RWPE1 (cell line): ENCODE measurements at regions not wholly inside any gene's neighbourhood (a gene's known extent, or its start where the extent isn't known, plus 50 kb on each side); places are given as distances from the start of the nearest gene placed in this dataset.

Experiments
- CTCF ChIA-PET: fragments of 350-600 bp; sonication (Branson Sonifier 250); formaldehyde crosslinking; extraction: SDS; loops from one replicate; lab custom pipeline; 2021; lab: Yijun Ruan, JAX
- POLR2A ChIA-PET: fragments of 400-600 bp; formaldehyde crosslinking; extraction: SDS; loops from one replicate; lab custom pipeline; 2020; ENCODE audit warnings: antibody characterized with exemption; ENCODE audit not compliant: low non-redundant PET; lab: Yijun Ruan, JAX
- DNase-seq: peaks from one replicate; pipeline ENCODE4 v3.0.0; 2012; ENCODE audit warnings: low spot score
- H3K27ac ChIP-seq: fragments of 450-650 bp; 2 replicates; pipeline ENCODE4 v1.5.1; 2017
- TF ChIP-seq, protein P1 (sequence below): fragments of 450-650 bp; conservative IDR thresholded peaks from 2 replicates; pipeline ENCODE4 v1.5.1; 2017; ENCODE audit warnings: low read depth, mild to moderate bottlenecking

GRCh38 chr3:152011812-152012735 lies 138.6 kb downstream of the SUCNR1 start:
- TF ChIP-seq, protein P1, sequence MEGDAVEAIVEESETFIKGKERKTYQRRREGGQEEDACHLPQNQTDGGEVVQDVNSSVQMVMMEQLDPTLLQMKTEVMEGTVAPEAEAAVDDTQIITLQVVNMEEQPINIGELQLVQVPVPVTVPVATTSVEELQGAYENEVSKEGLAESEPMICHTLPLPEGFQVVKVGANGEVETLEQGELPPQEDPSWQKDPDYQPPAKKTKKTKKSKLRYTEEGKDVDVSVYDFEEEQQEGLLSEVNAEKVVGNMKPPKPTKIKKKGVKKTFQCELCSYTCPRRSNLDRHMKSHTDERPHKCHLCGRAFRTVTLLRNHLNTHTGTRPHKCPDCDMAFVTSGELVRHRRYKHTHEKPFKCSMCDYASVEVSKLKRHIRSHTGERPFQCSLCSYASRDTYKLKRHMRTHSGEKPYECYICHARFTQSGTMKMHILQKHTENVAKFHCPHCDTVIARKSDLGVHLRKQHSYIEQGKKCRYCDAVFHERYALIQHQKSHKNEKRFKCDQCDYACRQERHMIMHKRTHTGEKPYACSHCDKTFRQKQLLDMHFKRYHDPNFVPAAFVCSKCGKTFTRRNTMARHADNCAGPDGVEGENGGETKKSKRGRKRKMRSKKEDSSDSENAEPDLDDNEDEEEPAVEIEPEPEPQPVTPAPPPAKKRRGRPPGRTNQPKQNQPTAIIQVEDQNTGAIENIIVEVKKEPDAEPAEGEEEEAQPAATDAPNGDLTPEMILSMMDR, result no peak
- ChIA-PET POLR2A (no interaction called here), CTCF (interaction anchor here (0.6 kb wide), 2 partner anchors 387 to 1038 kb away, joined by 3 to 4 read pairs; no protein-coding TSS in a partner anchor)
- DNase-seq, result no peak
- no peak overlapping the region for H3K27ac ChIP-seq

DNA sequence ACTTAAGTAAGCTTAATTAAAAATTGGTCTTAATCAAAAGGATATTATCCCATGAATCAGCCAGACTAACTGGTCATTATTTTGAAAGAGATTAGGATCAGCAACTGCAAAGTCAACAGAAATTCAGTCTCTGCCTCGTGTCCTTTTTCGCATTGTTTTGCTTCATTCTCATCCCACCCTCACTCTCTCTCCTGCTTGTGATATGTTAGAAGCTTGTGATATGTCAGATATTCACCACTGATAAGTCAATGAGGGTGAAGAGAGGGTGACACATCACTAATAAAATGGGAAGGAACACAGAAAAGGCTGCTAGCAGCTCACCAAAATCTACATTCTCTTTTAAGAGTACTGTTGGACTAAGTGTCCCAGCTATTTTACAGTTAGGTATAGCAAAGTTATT lies 146.1 kb downstream of the SUCNR1 start:
- CTCF ChIA-PET, result interaction anchor here (0.6 kb wide), 1 partner anchor 313 kb away, joined by 3 read pairs; no protein-coding TSS in a partner anchor
- POLR2A ChIA-PET, result no interaction called here
- no peak overlapping the region for H3K27ac ChIP-seq
- TF ChIP-seq, protein P1, result no peak
- DNase-seq, result no peak

DNA sequence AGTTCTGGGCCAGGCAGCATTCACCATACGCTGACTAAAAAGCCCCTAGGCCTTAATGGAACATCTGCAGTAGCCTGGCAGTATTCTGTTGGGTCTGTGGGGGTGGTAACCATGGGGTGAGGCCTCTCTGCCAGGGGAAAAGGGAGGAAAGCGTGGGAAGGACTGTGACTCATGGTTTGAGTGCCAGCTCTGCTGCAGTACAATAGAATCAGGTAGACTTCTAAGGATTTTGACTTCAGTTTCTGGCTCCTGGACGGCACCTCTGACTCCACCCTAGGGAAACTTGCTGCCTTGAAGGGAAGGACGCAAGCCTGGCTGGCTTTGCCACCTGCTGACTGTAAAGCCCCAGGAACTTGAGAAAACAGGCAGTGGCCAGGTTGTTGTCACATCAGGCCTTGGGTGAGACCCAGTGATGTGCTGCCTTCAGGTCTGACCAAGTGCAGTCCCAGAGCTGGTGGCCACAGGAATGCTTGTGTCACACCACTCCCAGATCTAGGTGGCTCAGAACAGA lies 148.6 kb downstream of the SUCNR1 start:
- peak overlapping the region; percentile 73 for H3K27ac ChIP-seq
- ChIA-PET POLR2A (no interaction called here), CTCF (no interaction called here)
- peak; percentile 88 for DNase-seq
- TF ChIP-seq, protein P1, result no peak

DNA sequence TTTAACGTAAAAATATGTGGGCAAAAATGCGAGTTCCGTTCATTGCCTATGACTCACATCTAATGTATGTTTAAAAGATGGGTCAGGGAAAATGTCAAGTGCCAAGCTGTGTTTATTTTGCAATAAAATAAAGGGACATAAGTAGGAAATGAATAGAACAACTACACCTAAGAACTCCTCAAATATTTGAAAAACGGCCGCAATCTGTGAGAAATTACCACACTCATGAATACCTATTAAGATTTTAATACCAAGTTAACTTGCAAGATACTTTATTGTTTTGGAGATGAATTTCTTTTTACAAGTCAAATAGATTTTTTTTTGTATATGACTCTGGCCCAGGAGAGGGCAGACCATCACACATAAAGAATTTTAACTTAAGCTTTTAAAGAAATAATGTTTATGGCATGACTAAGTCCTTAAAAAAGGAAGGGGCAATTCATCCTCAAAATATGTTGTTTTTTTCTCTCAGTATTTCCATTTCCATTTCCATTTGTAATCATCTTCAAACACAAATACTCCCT lies 152.7 kb downstream of the SUCNR1 start:
- ChIA-PET POLR2A (no interaction called here), CTCF (interaction anchor here (0.6 to 1.9 kb wide), 9 partner anchors 21 to 492 kb away, joined by 3 to 10 read pairs (median 4); no protein-coding TSS in a partner anchor)
- peak; percentile 65 for DNase-seq
- H3K27ac ChIP-seq, result no peak overlapping the region
- TF ChIP-seq, protein P1, result peak; percentile 43

DNA sequence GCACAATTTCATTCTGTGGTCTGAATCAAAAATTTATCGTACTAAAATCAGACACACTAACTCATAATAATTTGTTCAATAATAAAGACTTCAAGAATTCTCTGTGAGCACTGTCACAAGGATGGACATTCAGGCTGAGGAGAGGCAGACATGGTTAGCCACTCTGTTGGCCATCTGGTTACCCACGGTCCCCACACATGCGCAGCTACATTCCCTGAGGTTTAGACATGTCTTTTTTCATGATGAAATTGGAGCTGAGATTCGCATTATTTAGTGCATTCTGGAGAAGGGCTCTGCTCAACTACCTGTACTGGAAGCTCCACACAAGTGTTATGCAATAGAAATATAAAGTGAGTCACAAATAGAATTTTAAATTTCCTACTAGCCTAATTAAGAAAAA lies 156.9 kb downstream of the SUCNR1 start:
- H3K27ac ChIP-seq, result no peak overlapping the region
- DNase-seq, result no peak
- TF ChIP-seq, protein P1, result no peak
- POLR2A ChIA-PET, result no interaction called here
- CTCF ChIA-PET, result no interaction called here

- no peak overlapping the region for H3K27ac ChIP-seq
- ChIA-PET POLR2A (no interaction called here), CTCF (no interaction called here)
- TF ChIP-seq, protein P1, result no peak
- no peak for DNase-seq
Observed at GRCh38 chr3:152031321-152031720, 157.9 kb downstream of the SUCNR1 start.
